HCT116 (cell line): ENCODE measurements at regions not wholly inside any gene's neighbourhood (a gene's known extent, or its start where the extent isn't known, plus 50 kb on each side); places are given as distances from the start of the nearest gene placed in this dataset.

Experiments
- ATAC-seq: fragments of 200-7000 bp; cut with Tn5 transposase; 2 replicates; pipeline ENCODE4 v1.9.1; 2020; ENCODE audit warnings: mild to moderate bottlenecking, moderate library complexity
- BruUV-seq: library from RNA; stranded (reverse); fragments of 400-500 nt; replicated peaks from 2 replicates; lab custom pipeline; 2021; lab: Mats Ljungman, UMichigan
- CTCF ChIA-PET: fragments of 300-600 bp; sonication (Branson Sonifier 250); formaldehyde crosslinking; loops from one replicate; lab custom pipeline; 2021; ENCODE audit warnings: antibody characterized with exemption; lab: Charles Lee
- POLR2A ChIA-PET: fragments of 300-600, 350-600 bp; sonication (Branson Sonifier 250); formaldehyde crosslinking; loops from one replicate; lab custom pipeline; 2021; ENCODE audit warnings: antibody characterized with exemption; lab: Charles Lee
- RAD21 ChIA-PET, 2 experiments: fragments of 300-600 bp; sonication (Branson Sonifier 250); formaldehyde crosslinking; loops; one replicate each; lab custom pipeline; 2023; ENCODE audit warnings: low total read pairs in 2 of 2; ENCODE audit not compliant: uncharacterized antibody in 2 of 2, unreplicated experiment in 2 of 2, low non-redundant PET in 1 of 2; lab: Charles Lee
- DNase-seq: peaks from one replicate; pipeline ENCODE4 v3.0.0-alpha.2; 2010; ENCODE audit warnings: low read depth, low spot score
- H2AFZ ChIP-seq: fragments of 200-600 bp; shearing (Covaris generic), sonication (generic); 2 replicates; pipeline ENCODE4 v1.6.1; 2017; ENCODE audit warnings: low read depth, mixed run types, mixed read lengths, antibody characterized with exemption, low read length; ENCODE audit not compliant: poor library complexity, severe bottlenecking
- H3K27ac ChIP-seq: 2 replicates; pipeline ENCODE4 v1.5.1; 2012; ENCODE audit warnings: low read depth, low read length
- H3K27me3 ChIP-seq: fragments of 200-600 bp; sonication (generic); 2 replicates; pipeline ENCODE4 v1.6.1; 2016; ENCODE audit warnings: mixed run types, low read length, mixed read lengths; ENCODE audit not compliant: insufficient read depth
- H3K36me3 ChIP-seq, 2 experiments: fragments of 200-500 bp in 1 of 2; fragments of 200-600 bp in 1 of 2; sonication (Bioruptor generic) in 1 of 2; sonication (generic) in 1 of 2; 2 replicates each; pipeline versions ENCODE4 v1.5.1 to v1.6.1; 2014 to 2016; ENCODE audit warnings: low read length in 2 of 2, inconsistent platforms in 1 of 2, mixed read lengths in 1 of 2, mixed run types in 1 of 2; ENCODE audit not compliant: insufficient read depth in 2 of 2, control insufficient read depth in 1 of 2
- H3K4me1 ChIP-seq, 2 experiments: fragments of 200-600 bp in 1 of 2; sonication (generic) in 1 of 2; 2 replicates each; pipeline versions ENCODE4 v1.5.1 to v1.6.1; 2012 to 2017; ENCODE audit warnings: low read length in 2 of 2, inconsistent platforms in 1 of 2, mild to moderate bottlenecking in 1 of 2, mixed read lengths in 1 of 2, mixed run types in 1 of 2, moderate library complexity in 1 of 2; ENCODE audit not compliant: insufficient read depth in 2 of 2, control insufficient read depth in 1 of 2
- H3K4me2 ChIP-seq: fragments of 200-600 bp; sonication (generic); 2 replicates; pipeline ENCODE4 v1.6.1; 2017; ENCODE audit warnings: mixed run types, low read length, mixed read lengths
- H3K4me3 ChIP-seq, 2 experiments: fragments of 200-600 bp in 1 of 2; sonication (generic) in 1 of 2; replicated peaks in 1 of 2; 2 replicates each; pipeline ENCODE4 v1.5.1; 2011 to 2016; ENCODE audit warnings: low read length in 2 of 2, control low read depth in 1 of 2, low read depth in 1 of 2, mild to moderate bottlenecking in 1 of 2, mixed read lengths in 1 of 2, mixed run types in 1 of 2
- H3K79me2 ChIP-seq: fragments of 200-600 bp; sonication (generic); 2 replicates; pipeline ENCODE4 v1.6.1; 2017; ENCODE audit warnings: mild to moderate bottlenecking, mixed run types, low read length, moderate library complexity, mixed read lengths; ENCODE audit not compliant: insufficient read depth
- H3K9ac ChIP-seq: fragments of 200-600 bp; sonication (generic); 2 replicates; pipeline ENCODE4 v1.6.1; 2016; ENCODE audit warnings: low read length, mixed read lengths
- H3K9me2 ChIP-seq: fragments of 200-600 bp; sonication (generic), shearing (Covaris generic); 2 replicates; pipeline ENCODE4 v1.6.1; 2017; ENCODE audit warnings: mixed run types, mild to moderate bottlenecking, moderate library complexity; ENCODE audit not compliant: insufficient read depth
- H3K9me3 ChIP-seq, 2 experiments: fragments of 200-500 bp in 1 of 2; fragments of 200-600 bp in 1 of 2; sonication (Bioruptor generic) in 1 of 2; sonication (generic) in 1 of 2; 2 replicates each; pipeline ENCODE4 v1.6.1; 2014 to 2017; ENCODE audit warnings: low read length in 2 of 2, mixed read lengths in 2 of 2, inconsistent platforms in 1 of 2, low read depth in 1 of 2, mild to moderate bottlenecking in 1 of 2, mixed run types in 1 of 2, moderate library complexity in 1 of 2; ENCODE audit not compliant: control insufficient read depth in 1 of 2, insufficient read depth in 1 of 2
- H4K20me1 ChIP-seq: fragments of 200-600 bp; sonication (generic), shearing (Covaris generic); 2 replicates; pipeline ENCODE4 v1.6.1; 2017; ENCODE audit warnings: mixed run types, mild to moderate bottlenecking, moderate library complexity; ENCODE audit not compliant: insufficient read depth
- CTCF ChIP-seq, 3 experiments: fragments of 200-600 bp in 1 of 3; sonication (generic) in 1 of 3; IDR thresholded peaks in 2 of 3; conservative IDR thresholded peaks in 1 of 3; 2 replicates each; pipeline ENCODE4 v1.5.1; 2012 to 2017; ENCODE audit warnings: low read depth in 2 of 3, low read length in 2 of 3, antibody characterized with exemption in 1 of 3, borderline replicate concordance in 1 of 3, control low read depth in 1 of 3, mild to moderate bottlenecking in 1 of 3, mixed read lengths in 1 of 3, mixed run types in 1 of 3, moderate library complexity in 1 of 3; ENCODE audit not compliant: insufficient read depth in 1 of 3
- ELF1 ChIP-seq: IDR thresholded peaks from 2 replicates; pipeline ENCODE4 v1.6.1; 2012; ENCODE audit warnings: low read depth, borderline replicate concordance
- EZH2 ChIP-seq: fragments of 200-600 bp; sonication (generic); IDR thresholded peaks from 2 replicates; pipeline ENCODE4 v1.6.1; 2017; ENCODE audit warnings: antibody characterized with exemption, mixed run types
- JUND ChIP-seq: IDR thresholded peaks from 2 replicates; pipeline ENCODE4 v1.6.1; 2012
- ZFX ChIP-seq: fragments of 450-650 bp; IDR thresholded peaks from 2 replicates; pipeline ENCODE4 v1.6.1; 2017
- ZNF274 ChIP-seq: fragments of 200-500 bp; sonication (Bioruptor generic); IDR thresholded peaks from 2 replicates; pipeline ENCODE4 v1.6.1; 2014; ENCODE audit warnings: mild to moderate bottlenecking, low read depth, low read length, inconsistent platforms
- intact Hi-C: fragments of 100-400 bp; cut with micrococcal nuclease; formaldehyde crosslinking; loops from 2 replicates; pipeline ENCODE4 v1.10.0; 2022

GRCh38 chr3:181554233-181554765, 157.4 kb upstream of the SOX2 start:
- H3K27ac ChIP-seq: no peak overlapping the region
- no peaks in the 10 kb centered on the region for H3K9me2 ChIP-seq
- H4K20me1 ChIP-seq: no peaks in the 10 kb centered on the region
- H2AFZ ChIP-seq: no peak overlapping the region
- H3K27me3 ChIP-seq: peaks cover 10% of the 10 kb centered on the region
- no peak overlapping the region for H3K4me2 ChIP-seq
- intact Hi-C loops: no loop called here
- POLR2A ChIA-PET: no interaction called here
- no peaks in the 10 kb centered on the region for H3K4me1 ChIP-seq
- DNase-seq (no peak), ATAC-seq (no peak)
- TF ChIP-seq ZFX (no peak), JUND (no peak), CTCF (IDR thresholded peaks at IDR 0.05 in 2 of 3, conservative IDR thresholded peaks at IDR 0.05 in 1 of 3; ENCODE audit: borderline replicate concordance in 1 of 3, insufficient read depth in 1 of 3, low read depth in 2 of 3, low read length in 2 of 3) (no peak), EZH2 (no peak), ZNF274 (no peak)
- RAD21 ChIA-PET: no interaction called here
- no peak overlapping the region for H3K4me3 ChIP-seq
- no peak overlapping the region for H3K9ac ChIP-seq
- no peaks in the 10 kb centered on the region for H3K9me3 ChIP-seq
- H3K79me2 ChIP-seq: no peaks in the 10 kb centered on the region
- CTCF ChIA-PET: no interaction called here
- no peaks in the 10 kb centered on the region for H3K36me3 ChIP-seq
- no TSS peak for BruUV-seq

GRCh38 chr3:181549266-181549665, 162.5 kb upstream of the SOX2 start:
- no TSS peak for BruUV-seq
- no peak for DNase-seq
- Histone ChIP-seq H3K27ac (no peak overlapping the region), H3K4me1 (no peaks in the 10 kb centered on the region), H3K79me2 (no peaks in the 10 kb centered on the region), H3K9me2 (no peaks in the 10 kb centered on the region), H3K9ac (no peak overlapping the region), H4K20me1 (no peaks in the 10 kb centered on the region), H3K4me3 (no peak overlapping the region), H3K36me3 (no peaks in the 10 kb centered on the region), H3K9me3 (no peaks in the 10 kb centered on the region), H3K4me2 (no peak overlapping the region), H2AFZ (no peak overlapping the region), H3K27me3 (peaks cover 7% of the 10 kb centered on the region; the same call in 1 of the 2 replicates)
- intact Hi-C loops: no loop called here
- RAD21 ChIA-PET: no interaction called here
- no peak for ATAC-seq
- CTCF ChIA-PET: no interaction called here
- TF ChIP-seq ELF1: no peak
- TF ChIP-seq CTCF (IDR thresholded peaks at IDR 0.05 in 2 of 3, conservative IDR thresholded peaks at IDR 0.05 in 1 of 3; ENCODE audit: borderline replicate concordance in 1 of 3, insufficient read depth in 1 of 3, low read depth in 2 of 3, low read length in 2 of 3): 0 out of 6 replicates have a peak, but pooled peaks of 1 of the 3 experiments have one; percentile 13
- POLR2A ChIA-PET: no interaction called here
